ENCODE measurements at regions not wholly inside any gene's neighbourhood (a gene's known extent, or its start where the extent isn't known, plus 50 kb on each side); places are given as distances from the start of the nearest gene placed in this dataset.
"Not testable (repeated sequence)": the region's sequence is repeated elsewhere in the genome, so short reads cannot be mapped to it uniquely, and the experiment has no call there.

GRCh38 chr5:20759459-20759858, 771.5 kb upstream of the CDH18 start:
- not testable (repeated sequence) for DNase-seq

GRCh38 chr5:20752179-20752578, 764.2 kb upstream of the CDH18 start:
- not testable (repeated sequence) for DNase-seq

- DNase-seq: not testable (repeated sequence)
Measured at GRCh38 chr5:20735715-20736114, 747.7 kb upstream of the CDH18 start.

GRCh38 chr5:20732223-20732622, 744.2 kb upstream of the CDH18 start:
- not testable (repeated sequence) for DNase-seq

- DNase-seq: not testable (repeated sequence)
Measured at GRCh38 chr5:20721286-20721685, 733.3 kb upstream of the CDH18 start.

- not testable (repeated sequence) for DNase-seq
Measured at GRCh38 chr5:20711520-20712155, 723.6 kb upstream of the CDH18 start.

- not testable (repeated sequence) for DNase-seq
Measured at GRCh38 chr5:20707634-20708033, 719.6 kb upstream of the CDH18 start.

GRCh38 chr5:20694121-20694520, 706.1 kb upstream of the CDH18 start:
- DNase-seq: no peak

- no peak for DNase-seq
Measured at GRCh38 chr5:20692913-20693312, 704.9 kb upstream of the CDH18 start.

GRCh38 chr5:20683241-20683940, 695.4 kb upstream of the CDH18 start:
- no peak for DNase-seq

GRCh38 chr5:20680718-20681302, 692.8 kb upstream of the CDH18 start:
- no peak for DNase-seq

- DNase-seq: no peak
Measured at GRCh38 chr5:20678814-20679298, 690.9 kb upstream of the CDH18 start.

- DNase-seq: no peak
Measured at GRCh38 chr5:20678386-20678785, 690.4 kb upstream of the CDH18 start.

- DNase-seq: no peak
Measured at GRCh38 chr5:20660588-20660987, 672.6 kb upstream of the CDH18 start.

- DNase-seq: no peak
Measured at GRCh38 chr5:20656262-20656661, 668.3 kb upstream of the CDH18 start.

- DNase-seq: no peak
Measured at GRCh38 chr5:20655211-20655610, 667.2 kb upstream of the CDH18 start.

- no peak for DNase-seq
Measured at GRCh38 chr5:20654746-20655145, 666.7 kb upstream of the CDH18 start.

- DNase-seq: no peak
Measured at GRCh38 chr5:20654033-20654432, 666.0 kb upstream of the CDH18 start.

- no peak for DNase-seq
Measured at GRCh38 chr5:20649966-20650365, 662.0 kb upstream of the CDH18 start.

- no peak for DNase-seq
Measured at GRCh38 chr5:20648981-20649380, 661.0 kb upstream of the CDH18 start.

GRCh38 chr5:20636686-20637085, 648.7 kb upstream of the CDH18 start:
- DNase-seq: no peak

GRCh38 chr5:20619591-20619990, 631.6 kb upstream of the CDH18 start:
- DNase-seq: no peak

GRCh38 chr5:20618340-20618739, 630.3 kb upstream of the CDH18 start:
- no peak for DNase-seq

GRCh38 chr5:20617841-20618240, 629.8 kb upstream of the CDH18 start:
- DNase-seq: no peak

All from NCI-H2029 (cell line).